ENCODE measurements at regions not wholly inside any gene's neighbourhood (a gene's known extent, or its start where the extent isn't known, plus 50 kb on each side); places are given as distances from the start of the nearest gene placed in this dataset.

GRCh38 chr7:157073335-157073734 lies 62.9 kb upstream of the MNX1 start:
- TF ChIP-seq, protein P1, sequence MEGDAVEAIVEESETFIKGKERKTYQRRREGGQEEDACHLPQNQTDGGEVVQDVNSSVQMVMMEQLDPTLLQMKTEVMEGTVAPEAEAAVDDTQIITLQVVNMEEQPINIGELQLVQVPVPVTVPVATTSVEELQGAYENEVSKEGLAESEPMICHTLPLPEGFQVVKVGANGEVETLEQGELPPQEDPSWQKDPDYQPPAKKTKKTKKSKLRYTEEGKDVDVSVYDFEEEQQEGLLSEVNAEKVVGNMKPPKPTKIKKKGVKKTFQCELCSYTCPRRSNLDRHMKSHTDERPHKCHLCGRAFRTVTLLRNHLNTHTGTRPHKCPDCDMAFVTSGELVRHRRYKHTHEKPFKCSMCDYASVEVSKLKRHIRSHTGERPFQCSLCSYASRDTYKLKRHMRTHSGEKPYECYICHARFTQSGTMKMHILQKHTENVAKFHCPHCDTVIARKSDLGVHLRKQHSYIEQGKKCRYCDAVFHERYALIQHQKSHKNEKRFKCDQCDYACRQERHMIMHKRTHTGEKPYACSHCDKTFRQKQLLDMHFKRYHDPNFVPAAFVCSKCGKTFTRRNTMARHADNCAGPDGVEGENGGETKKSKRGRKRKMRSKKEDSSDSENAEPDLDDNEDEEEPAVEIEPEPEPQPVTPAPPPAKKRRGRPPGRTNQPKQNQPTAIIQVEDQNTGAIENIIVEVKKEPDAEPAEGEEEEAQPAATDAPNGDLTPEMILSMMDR (conservative IDR thresholded peaks at IDR 0.05; ENCODE audit: low read depth in 2 of 2), result no peak
- TF ChIP-seq REST (IDR thresholded peaks at IDR 0.05; ENCODE audit: unreplicated experiment) (no peak), POLR2AphosphoS5 (IDR thresholded peaks at IDR 0.05; ENCODE audit: low read depth) (no peak), EZH2phosphoT487 (IDR thresholded peaks at IDR 0.05; ENCODE audit: unreplicated experiment) (no peak), EZH2 (IDR thresholded peaks at IDR 0.05; ENCODE audit: low read depth, unreplicated experiment) (no peak), NANOG (IDR thresholded peaks at IDR 0.05; ENCODE audit: borderline replicate concordance) (no peak), JUNB (IDR thresholded peaks at IDR 0.05; ENCODE audit: unreplicated experiment) (no peak), ZNF331 (CRISPR knock-in tag; IDR thresholded peaks at IDR 0.05; ENCODE audit: low read depth) (no peak), CREB1 (CRISPR knock-in tag; IDR thresholded peaks at IDR 0.05; ENCODE audit: low read depth) (no peak), STAT1 (IDR thresholded peaks at IDR 0.05; ENCODE audit: unreplicated experiment) (no peak), ETS1 (IDR thresholded peaks at IDR 0.05) (no peak), ZNF462 (CRISPR knock-in tag; IDR thresholded peaks at IDR 0.05) (no peak)
